K562 (cell line): ENCODE measurements at regions not wholly inside any gene's neighbourhood (a gene's known extent, or its start where the extent isn't known, plus 50 kb on each side); places are given as distances from the start of the nearest gene placed in this dataset.

Experiments used
- ATAC-seq: fragments of 200-7000 bp; cut with Tn5 transposase; 3 replicates; pipeline ENCODE4 v1.9.1; 2020; ENCODE audit warnings: moderate library complexity
- BruUV-seq: library from RNA; stranded (reverse); fragments of 400-500 nt; replicated peaks from 2 replicates; lab custom pipeline; 2021; lab: Mats Ljungman, UMichigan
- CTCF ChIA-PET: fragments of 300-600 bp; formaldehyde crosslinking; extraction: SDS; loops from one replicate; lab custom pipeline; 2021; ENCODE audit warnings: low intra/inter-chr PET ratio; lab: Yijun Ruan, JAX
- POLR2A ChIA-PET: fragments of 300-600, 350-650 bp; sonication (Branson Sonifier 250); formaldehyde crosslinking; extraction: SDS; loops from one replicate; lab custom pipeline; 2021; ENCODE audit warnings: antibody characterized with exemption, inconsistent platforms; lab: Yijun Ruan, JAX
- DNase-seq, 4 experiments: peaks; one replicate each; pipeline versions ENCODE4 v3.0.0 to v3.0.0-alpha.2; 2011 to 2018; ENCODE audit warnings: low spot score in 3 of 4, mixed read lengths in 3 of 4; ENCODE audit errors: extremely low read depth in 1 of 4
- FAIRE-seq: peaks from 2 replicates; lab custom pipeline; 2011; peaks lifted over from hg19 to GRCh38; lab: Jason Lieb, UNC
- H2AFZ ChIP-seq: 2 replicates; pipeline ENCODE4 v1.6.0; 2011; ENCODE audit warnings: low read depth, low read length, control low read depth, inconsistent platforms
- H3K27ac ChIP-seq: fragments of 200-600 bp; 3 replicates; pipeline ENCODE4 v1.8.0; 2011; ENCODE audit warnings: low read depth, mild to moderate bottlenecking, control low read depth, inconsistent platforms, low read length, moderate library complexity, mixed read lengths; ENCODE audit errors: extremely low read depth
- H3K27me3 ChIP-seq, 2 experiments: fragments of 300-600 bp in 1 of 2; 2 replicates in 1 of 2; 3 replicates in 1 of 2; pipeline versions ENCODE4 v1.6.0 to v1.8.0; 2011; ENCODE audit warnings: inconsistent platforms in 2 of 2, low read length in 2 of 2, mild to moderate bottlenecking in 1 of 2, mixed read lengths in 1 of 2, moderate library complexity in 1 of 2; ENCODE audit not compliant: control insufficient read depth in 2 of 2, insufficient read depth in 2 of 2
- H3K36me3 ChIP-seq: fragments of 300-600 bp; 3 replicates; pipeline ENCODE4 v1.8.0; 2011; ENCODE audit warnings: mild to moderate bottlenecking, low read length, inconsistent platforms; ENCODE audit not compliant: control insufficient read depth, insufficient read depth
- H3K4me1 ChIP-seq, 2 experiments: fragments of 200-600 bp in 1 of 2; replicated peaks in 1 of 2; 2 replicates in 1 of 2; 3 replicates in 1 of 2; pipeline versions ENCODE4 v1.5.1 to v1.8.0; 2011; ENCODE audit warnings: inconsistent platforms in 2 of 2, low read length in 2 of 2, mild to moderate bottlenecking in 1 of 2, mixed read lengths in 1 of 2, moderate library complexity in 1 of 2; ENCODE audit not compliant: control insufficient read depth in 2 of 2, insufficient read depth in 2 of 2
- H3K4me2 ChIP-seq: 2 replicates; pipeline ENCODE4 v1.6.1; 2011; ENCODE audit warnings: low read length, control low read depth, inconsistent platforms, mixed read lengths; ENCODE audit not compliant: insufficient read depth
- H3K4me3 ChIP-seq: fragments of 200-600 bp; sonication (generic), shearing (Covaris generic); 2 replicates; pipeline ENCODE4 v1.5.1; 2016; ENCODE audit warnings: control low read depth, inconsistent platforms
- H3K79me2 ChIP-seq: fragments of 200-600 bp; 3 replicates; pipeline ENCODE4 v1.8.0; 2011; ENCODE audit warnings: low read length, inconsistent platforms; ENCODE audit not compliant: control insufficient read depth, insufficient read depth
- H3K9ac ChIP-seq, 2 experiments: 2 replicates each; pipeline versions ENCODE4 v1.6.0 to v1.6.1; 2011; ENCODE audit warnings: low read depth in 2 of 2, low read length in 2 of 2, control low read depth in 1 of 2, inconsistent platforms in 1 of 2, mild to moderate bottlenecking in 1 of 2, mixed read lengths in 1 of 2; ENCODE audit not compliant: insufficient read depth in 1 of 2
- H3K9me1 ChIP-seq: one replicate; pipeline ENCODE4 v1.6.0; 2011; ENCODE audit warnings: inconsistent platforms, mild to moderate bottlenecking, low read length, moderate library complexity; ENCODE audit not compliant: control insufficient read depth, insufficient read depth
- H3K9me3 ChIP-seq: replicated peaks from 2 replicates; pipeline ENCODE4 v1.5.1; 2011; ENCODE audit warnings: low read depth, low read length, inconsistent platforms; ENCODE audit not compliant: control insufficient read depth, insufficient read depth
- H4K20me1 ChIP-seq: replicated peaks from 2 replicates; pipeline ENCODE4 v1.6.1; 2011; ENCODE audit warnings: low read length, inconsistent platforms, mixed read lengths; ENCODE audit not compliant: control insufficient read depth, insufficient read depth
- CREB1 ChIP-seq, 2 experiments: sonication (generic) in 1 of 2; formaldehyde crosslinking in 1 of 2; IDR thresholded peaks; 2 replicates each; pipeline versions ENCODE4 v1.6.1 to v1.8.0; 2012 to 2022; ENCODE audit warnings: inconsistent platforms in 1 of 2, mild to moderate bottlenecking in 1 of 2, missing genetic modification reagents in 1 of 2, moderate library complexity in 1 of 2
- FOXM1 ChIP-seq, 2 experiments: fragments of 450-650 bp in 1 of 2; sonication (generic) in 1 of 2; formaldehyde crosslinking in 1 of 2; IDR thresholded peaks; 2 replicates each; pipeline versions ENCODE4 v1.6.1 to v1.9.0; 2017 to 2022; ENCODE audit warnings: low read depth in 2 of 2, mild to moderate bottlenecking in 2 of 2, missing genetic modification reagents in 1 of 2, moderate library complexity in 1 of 2
- GTF2A2 ChIP-seq: IDR thresholded peaks from 2 replicates; pipeline ENCODE4 v1.6.1; 2016; ENCODE audit warnings: mild to moderate bottlenecking, missing genetic modification characterization, missing compliant biosample characterization
- GTF2B ChIP-seq: IDR thresholded peaks from 2 replicates; pipeline ENCODE4 v1.6.1; 2011; ENCODE audit not compliant: insufficient read length; ENCODE audit errors: extremely low read depth
- MTA3 ChIP-seq: fragments of 450-650 bp; formaldehyde crosslinking; IDR thresholded peaks from 2 replicates; pipeline ENCODE4 v1.6.1; 2017; ENCODE audit warnings: mild to moderate bottlenecking, borderline replicate concordance
- RBFOX2 ChIP-seq: fragments of 200-400 bp; formaldehyde crosslinking; IDR thresholded peaks from 2 replicates; pipeline ENCODE4 v1.6.1; 2017; ENCODE audit warnings: low read depth, mild to moderate bottlenecking, low read length, moderate library complexity
- SMC3 ChIP-seq: conservative IDR thresholded peaks from 2 replicates; pipeline ENCODE4 v1.6.1; 2011; ENCODE audit warnings: low read depth, low read length, improper control_type of control experiment; ENCODE audit not compliant: insufficient read depth
- ZBTB1 ChIP-seq: sonication (generic); formaldehyde crosslinking; IDR thresholded peaks from 2 replicates; pipeline ENCODE4 v1.8.1; 2023; ENCODE audit warnings: missing genetic modification reagents, low read depth, mild to moderate bottlenecking, borderline replicate concordance
- ZNF253 ChIP-seq: fragments of 250-450 bp; sonication (Bioruptor Pico); conservative IDR thresholded peaks from 2 replicates; pipeline ENCODE4 v1.6.1; 2021; ENCODE audit warnings: mild to moderate bottlenecking
- ZNF518B ChIP-seq: fragments of 250-450 bp; sonication (Bioruptor Pico); IDR thresholded peaks from 2 replicates; pipeline ENCODE4 v1.5.0; 2021; ENCODE audit warnings: mild to moderate bottlenecking, moderate library complexity
- ZNF551 ChIP-seq: fragments of 250-450 bp; sonication (Bioruptor Pico); IDR thresholded peaks from 2 replicates; pipeline ENCODE4 v1.5.0; 2021; ENCODE audit warnings: mild to moderate bottlenecking, moderate library complexity
- in situ Hi-C: fragments of 300-500 bp; cut with MboI; formaldehyde crosslinking; loops from 4 replicates; pipeline ENCODE4 v1.15.0; 2018; ENCODE audit warnings: inconsistent platforms, mixed read lengths
- intact Hi-C: fragments of 100-400 bp; cut with micrococcal nuclease; formaldehyde crosslinking; loops from 2 replicates; pipeline ENCODE4 v1.14.2; 2022

- intact Hi-C loops = no loop called here
- BruUV-seq = no TSS peak
- no peak for DNase-seq
- no peak for TF ChIP-seq FOXM1 (IDR thresholded peaks at IDR 0.05; ENCODE audit: low read depth)
- TF ChIP-seq FOXM1 (CRISPR knock-in tag; IDR thresholded peaks at IDR 0.05; ENCODE audit: low read depth) = no peak
- TF ChIP-seq ZNF518B = no peak
- no peak for TF ChIP-seq GTF2B
- no peak for TF ChIP-seq ZNF551
- TF ChIP-seq CREB1 (IDR thresholded peaks at IDR 0.05) = no peak
- TF ChIP-seq CREB1 (CRISPR knock-in tag; IDR thresholded peaks at IDR 0.05) = no peak
- no peak for TF ChIP-seq MTA3
- no peak for TF ChIP-seq SMC3
- no peak for TF ChIP-seq RBFOX2
- no peak for TF ChIP-seq ZBTB1
- no peak for TF ChIP-seq ZNF253 (CRISPR knock-in tag)
- no peak for TF ChIP-seq GTF2A2 (tag)
Measured at GRCh38 chr5:52342361-52342760, 445.4 kb upstream of the ITGA1 start.

More at GRCh38 chr5:52342361-52342760, 445.4 kb upstream of the ITGA1 start:
- Histone ChIP-seq H4K20me1 (no peaks in the 10 kb centered on the region), H3K27ac (no peak overlapping the region), H3K9me1 (no peaks in the 10 kb centered on the region), H3K9me3 (0 out of 2 replicates have a peak, but pooled peaks cover 2% of the 10 kb centered on the region), H2AFZ (no peak overlapping the region), H3K9ac (no peak overlapping the region), H3K4me2 (no peak overlapping the region), H3K4me1 (no peaks in the 10 kb centered on the region), H3K79me2 (no peaks in the 10 kb centered on the region), H3K36me3 (no peaks in the 10 kb centered on the region), H3K4me3 (no peak overlapping the region), H3K27me3 (no peaks in the 10 kb centered on the region)
- ATAC-seq (no peak), FAIRE-seq (no peak)
- in situ Hi-C loops = no loop called here
- CTCF ChIA-PET = no interaction called here
- POLR2A ChIA-PET = no interaction called here
